Esophagus squamous epithelium (tissue), 5 donors: ENCODE measurements at regions not wholly inside any gene's neighbourhood (a gene's known extent, or its start where the extent isn't known, plus 50 kb on each side); places are given as distances from the start of the nearest gene placed in this dataset.
A peak's percentile ranks its signal among the peaks of the same experiment; 100 is the strongest.

Source experiments
- DNase-seq: peaks from one replicate; lab custom pipeline; 2025; lab: John Stamatoyannopoulos, UW
- H3K27ac ChIP-seq, 4 donors: fragments of 200-600 bp; sonication (generic); one replicate each; pipeline ENCODE4 v1.5.1; 2016 to 2019; ENCODE audit warnings: mild to moderate bottlenecking in 1 of 4
- H3K27me3 ChIP-seq, 4 donors: fragments of 200-600 bp; sonication (generic); 1 replicate in 3 of 4; 2 replicates in 1 of 4; pipeline versions ENCODE4 v1.5.1 to v1.6.0; 2017 to 2021; ENCODE audit warnings: antibody characterized with exemption in 1 of 4
- H3K36me3 ChIP-seq, 3 donors: fragments of 200-600 bp; sonication (generic); one replicate each; pipeline ENCODE4 v1.5.1; 2016 to 2019
- H3K4me1 ChIP-seq, 3 donors: fragments of 200-600 bp; sonication (generic); one replicate each; pipeline ENCODE4 v1.5.1; 2017 to 2019
- H3K4me3 ChIP-seq, 4 donors: fragments of 200-600 bp; sonication (generic); 1 replicate in 3 of 4; 2 replicates in 1 of 4; pipeline ENCODE4 v1.5.1; 2016 to 2019; ENCODE audit warnings: mild to moderate bottlenecking in 2 of 4, moderate library complexity in 1 of 4
- H3K9me3 ChIP-seq, 3 donors: fragments of 200-600 bp; sonication (generic); one replicate each; pipeline ENCODE4 v1.5.1; 2016 to 2019
- CTCF ChIP-seq, 6 experiments: fragments of 450-650 bp in 4 of 6; fragments of 200-600 bp in 2 of 6; sonication (generic) in 2 of 6; IDR thresholded peaks; one replicate each; pipeline ENCODE4 v1.5.1; 2016 to 2019; ENCODE audit warnings: antibody characterized with exemption in 6 of 6, mild to moderate bottlenecking in 4 of 6, moderate library complexity in 4 of 6
- POLR2A ChIP-seq, 4 donors: fragments of 450-650 bp; IDR thresholded peaks; one replicate each; pipeline ENCODE4 v1.6.1; 2017; ENCODE audit warnings: antibody characterized with exemption in 4 of 4, mild to moderate bottlenecking in 4 of 4, moderate library complexity in 3 of 4
- whole genome bisulfite sequencing, 2 donors: methylation state at CpG; one replicate each; pipeline ENCODE4 v1.1.5; 2018; 5-methylcytosine and 5-hydroxymethylcytosine counted together
- intact Hi-C: fragments of 100-400 bp; cut with DNase I; formaldehyde crosslinking; loops from one replicate; pipeline ENCODE4 v1.15.0; 2022
- donor health status: DM: yes; HTN: yes; CAD: no.

GRCh38 chr3:182697345-182697919 is 95.9 kb upstream of the ATP11B start:
- intact Hi-C loops = no loop called here
- Histone ChIP-seq H3K4me3 (no peak overlapping the region), H3K36me3 (no peaks in the 10 kb centered on the region), H3K9me3 (no peaks in the 10 kb centered on the region), H3K4me1 (no peaks in the 10 kb centered on the region), H3K27ac (no peak overlapping the region), H3K27me3 (no peaks in the 10 kb centered on the region)
- TF ChIP-seq CTCF (IDR thresholded peaks at IDR 0.05) (no peak), POLR2A (IDR thresholded peaks at IDR 0.05) (no peak)
- DNase-seq = no peak
- 59 to 65% methylated on average over 9 to 12 of the region's 12 CpGs for WGBS, 2 donors

- Histone ChIP-seq H3K9me3 (no peaks in the 10 kb centered on the region), H3K27ac (no peak overlapping the region), H3K27me3 (no peaks in the 10 kb centered on the region), H3K36me3 (no peaks in the 10 kb centered on the region), H3K4me1 (peaks cover 0 to 3% (median 0%) of the 10 kb centered on the region in 3 donors), H3K4me3 (no peak overlapping the region)
- WGBS, 2 donors = 56 to 85% methylated on average over 2 of the region's 2 CpGs
- DNase-seq = no peak
- intact Hi-C loops = no loop called here
- peak in 1 of 6 experiments; percentile 16 for TF ChIP-seq CTCF (IDR thresholded peaks at IDR 0.05)
- no peak for TF ChIP-seq POLR2A (IDR thresholded peaks at IDR 0.05)
Measured at GRCh38 chr3:182698078-182698477, 95.2 kb upstream of the ATP11B start.

- Histone ChIP-seq H3K27ac (no peak overlapping the region), H3K36me3 (no peaks in the 10 kb centered on the region), H3K4me1 (peaks cover 0 to 6% (median 0%) of the 10 kb centered on the region in 3 donors), H3K27me3 (no peaks in the 10 kb centered on the region), H3K4me3 (no peak overlapping the region), H3K9me3 (no peaks in the 10 kb centered on the region)
- WGBS, 2 donors = 79 to 91% methylated on average over 2 of the region's 2 CpGs
- no peak for TF ChIP-seq CTCF (IDR thresholded peaks at IDR 0.05)
- no peak for TF ChIP-seq POLR2A (IDR thresholded peaks at IDR 0.05)
- DNase-seq = no peak
- intact Hi-C loops = no loop called here
Measured at GRCh38 chr3:182699550-182700170, 93.6 kb upstream of the ATP11B start.

GRCh38 chr3:182702216-182702615 is 91.1 kb upstream of the ATP11B start:
- Histone ChIP-seq H3K27ac (no peak overlapping the region), H3K4me1 (peaks cover 0 to 12% (median 0%) of the 10 kb centered on the region in 3 donors), H3K9me3 (no peaks in the 10 kb centered on the region), H3K36me3 (no peaks in the 10 kb centered on the region), H3K27me3 (no peaks in the 10 kb centered on the region), H3K4me3 (no peak overlapping the region)
- 38 to 63% methylated on average over 1 of the region's 1 CpG for WGBS, 2 donors
- TF ChIP-seq POLR2A (IDR thresholded peaks at IDR 0.05) = no peak
- TF ChIP-seq CTCF (IDR thresholded peaks at IDR 0.05) = no peak
- intact Hi-C loops = no loop called here
- DNase-seq = no peak

- Histone ChIP-seq H3K9me3 (no peaks in the 10 kb centered on the region), H3K36me3 (no peaks in the 10 kb centered on the region), H3K4me1 (peaks cover 0 to 12% (median 0%) of the 10 kb centered on the region in 3 donors), H3K4me3 (peak overlapping the region in 2 of 4 donors; percentile 5 to 24), H3K27me3 (no peaks in the 10 kb centered on the region), H3K27ac (peak overlapping the region in 2 of 4 donors; percentile 49 to 57)
- intact Hi-C loops = no loop called here
- TF ChIP-seq POLR2A (IDR thresholded peaks at IDR 0.05) = no peak
- WGBS, 2 donors = 58 to 63% methylated on average over 2 of the region's 2 CpGs
- no peak for DNase-seq
Measured at GRCh38 chr3:182703233-182703632, 90.1 kb upstream of the ATP11B start.
